B cell (primary cell): ENCODE measurements at regions not wholly inside any gene's neighbourhood (a gene's known extent, or its start where the extent isn't known, plus 50 kb on each side); places are given as distances from the start of the nearest gene placed in this dataset.

Experiments
- ATAC-seq: fragments of 200-7000 bp; cut with Tn5 transposase; one replicate; pipeline ENCODE4 v1.10.0; 2021; ENCODE audit warnings: low read depth, mild to moderate bottlenecking, moderate number of reproducible peaks, moderate library complexity
- CTCF ChIA-PET: fragments of 350-600 bp; sonication (Branson Sonifier 250); formaldehyde crosslinking; loops from one replicate; lab custom pipeline; 2021; ENCODE audit warnings: antibody characterized with exemption, inconsistent platforms; lab: Charles Lee
- POLR2A ChIA-PET: fragments of 350-600 bp; sonication (Branson Sonifier 250); formaldehyde crosslinking; loops from one replicate; lab custom pipeline; 2021; ENCODE audit warnings: antibody characterized with exemption; lab: Charles Lee
- DNase-seq: peaks from one replicate; pipeline ENCODE4 v3.0.0; 2013
- H2AFZ ChIP-seq: 2 replicates; pipeline ENCODE4 v1.6.1; 2012; ENCODE audit warnings: mild to moderate bottlenecking, low read depth, low read length; ENCODE audit not compliant: insufficient read depth, poor library complexity, severe bottlenecking
- H3K27ac ChIP-seq, 2 donors: 1 replicate in 1 of 2; 2 replicates in 1 of 2; pipeline ENCODE4 v1.5.1; 2012 to 2013; ENCODE audit warnings: low read length in 2 of 2, mild to moderate bottlenecking in 2 of 2, moderate library complexity in 1 of 2
- H3K27me3 ChIP-seq, 4 experiments: fragments of 200-600 bp in 1 of 4; sonication (generic) in 1 of 4; replicated peaks in 1 of 4; 1 replicate in 2 of 4; 2 replicates in 2 of 4; pipeline versions ENCODE4 v1.6.1 to v1.7.0; 2013 to 2016; ENCODE audit warnings: low read length in 3 of 4, mild to moderate bottlenecking in 2 of 4, mixed read lengths in 1 of 4, moderate library complexity in 1 of 4; ENCODE audit not compliant: insufficient read depth in 4 of 4, control insufficient read depth in 3 of 4; ENCODE audit errors: control extremely low read depth in 1 of 4
- H3K36me3 ChIP-seq, 2 experiments: replicated peaks in 1 of 2; 1 replicate in 1 of 2; 2 replicates in 1 of 2; pipeline versions ENCODE4 v1.6.1 to v1.7.1; 2013; ENCODE audit warnings: low read length in 1 of 2; ENCODE audit not compliant: insufficient read depth in 2 of 2, control insufficient read depth in 1 of 2; ENCODE audit errors: control extremely low read depth in 1 of 2, extremely low read depth in 1 of 2
- H3K4me1 ChIP-seq, 2 donors: fragments of 200-600 bp in 1 of 2; sonication (generic) in 1 of 2; 1 replicate in 1 of 2; 2 replicates in 1 of 2; pipeline versions ENCODE4 v1.5.1 to v1.6.1; 2013 to 2017; ENCODE audit warnings: low read length in 2 of 2; ENCODE audit not compliant: control insufficient read depth in 2 of 2, insufficient read depth in 2 of 2
- H3K4me2 ChIP-seq: replicated peaks from 2 replicates; pipeline ENCODE3; 2012; ENCODE audit warnings: mild to moderate bottlenecking, low read depth, low read length; ENCODE audit not compliant: poor library complexity, severe bottlenecking
- H3K4me3 ChIP-seq, 5 experiments: fragments of 200-600 bp in 1 of 5; sonication (generic) in 1 of 5; 1 replicate in 3 of 5; 2 replicates in 2 of 5; pipeline versions ENCODE4 v1.5.1 to v1.7.0; 2011 to 2016; ENCODE audit warnings: low read length in 4 of 5, mild to moderate bottlenecking in 4 of 5, low read depth in 2 of 5, control low read depth in 1 of 5, moderate library complexity in 1 of 5; ENCODE audit not compliant: insufficient read depth in 1 of 5; ENCODE audit errors: control extremely low read depth in 1 of 5, extremely low read depth in 1 of 5
- H3K79me2 ChIP-seq: fragments of 200-600 bp; sonication (generic); one replicate; pipeline ENCODE4 v1.6.0; 2016; ENCODE audit warnings: low read length; ENCODE audit not compliant: control insufficient read depth, insufficient read depth
- H3K9ac ChIP-seq: fragments of 200-600 bp; sonication (generic); 2 replicates; pipeline ENCODE4 v1.6.1; 2017; ENCODE audit warnings: mild to moderate bottlenecking, low read length, moderate library complexity
- H3K9me3 ChIP-seq, 3 donors: one replicate each; pipeline versions ENCODE4 v1.6.1 to v1.7.1; 2013; ENCODE audit warnings: low read length in 2 of 3; ENCODE audit not compliant: control insufficient read depth in 2 of 3, insufficient read depth in 1 of 3; ENCODE audit errors: control extremely low read depth in 1 of 3
- H4K20me1 ChIP-seq: 2 replicates; pipeline ENCODE4 v1.6.0; 2012; ENCODE audit warnings: mild to moderate bottlenecking, low read length; ENCODE audit not compliant: insufficient read depth, control insufficient read depth, poor library complexity, severe bottlenecking
- H3K27ac Mint-ChIP-seq: one replicate; pipeline ENCODE4 v1.8.0; 2021; ENCODE audit warnings: mixed read lengths
- H3K27me3 Mint-ChIP-seq: one replicate; pipeline ENCODE4 v1.8.0; 2021; ENCODE audit warnings: mixed read lengths
- H3K4me1 Mint-ChIP-seq: one replicate; pipeline ENCODE4 v1.8.0; 2021; ENCODE audit warnings: mixed read lengths
- H3K4me3 Mint-ChIP-seq: one replicate; pipeline ENCODE4 v1.8.0; 2021; ENCODE audit warnings: mixed read lengths
- H3K9me3 Mint-ChIP-seq: one replicate; pipeline ENCODE4 v1.8.0; 2022; ENCODE audit warnings: mixed read lengths; ENCODE audit not compliant: insufficient read depth
- EZH2 ChIP-seq: IDR thresholded peaks from 2 replicates; pipeline ENCODE4 v1.6.1; 2012; ENCODE audit warnings: borderline replicate concordance, low read depth, mild to moderate bottlenecking, moderate library complexity, low read length; ENCODE audit not compliant: insufficient read depth, poor library complexity, severe bottlenecking
- WGBS: methylation state at CpG from one replicate; pipeline ENCODE4 v1.1.5; 2013; ENCODE audit warnings: missing lambda C conversion rate; ENCODE audit not compliant: insufficient coverage; 5-methylcytosine and 5-hydroxymethylcytosine counted together
- intact Hi-C: fragments of 100-400 bp; cut with micrococcal nuclease; formaldehyde crosslinking; loops from one replicate; pipeline ENCODE4 v1.10.0; 2022
- TF ChIP-seq, protein P1 (sequence below): fragments of 200-600 bp; IDR thresholded peaks from one replicate; pipeline ENCODE4 v1.8.0; 2022; ENCODE audit warnings: antibody characterized with exemption, mild to moderate bottlenecking

- Histone ChIP-seq H3K4me1 (no peaks in the 10 kb centered on the region), H3K36me3 (no peaks in the 10 kb centered on the region), H3K27me3 (no peaks in the 10 kb centered on the region), H3K27ac (no peak overlapping the region), H3K4me2 (no peak overlapping the region), H3K9ac (no peak overlapping the region), H3K9me3 (peaks cover 0 to 4% (median 0%) of the 10 kb centered on the region in 3 donors), H3K79me2 (no peaks in the 10 kb centered on the region), H4K20me1 (no peaks in the 10 kb centered on the region), H3K4me3 (no peak overlapping the region), H2AFZ (no peak overlapping the region)
- WGBS = 77% methylated on average over 4 of the region's 5 CpGs
- no peak overlapping the region for H3K4me3 Mint-ChIP-seq
- POLR2A ChIA-PET = no interaction called here
- ATAC-seq (no peak), DNase-seq (no peak)
- TF ChIP-seq, protein P1, sequence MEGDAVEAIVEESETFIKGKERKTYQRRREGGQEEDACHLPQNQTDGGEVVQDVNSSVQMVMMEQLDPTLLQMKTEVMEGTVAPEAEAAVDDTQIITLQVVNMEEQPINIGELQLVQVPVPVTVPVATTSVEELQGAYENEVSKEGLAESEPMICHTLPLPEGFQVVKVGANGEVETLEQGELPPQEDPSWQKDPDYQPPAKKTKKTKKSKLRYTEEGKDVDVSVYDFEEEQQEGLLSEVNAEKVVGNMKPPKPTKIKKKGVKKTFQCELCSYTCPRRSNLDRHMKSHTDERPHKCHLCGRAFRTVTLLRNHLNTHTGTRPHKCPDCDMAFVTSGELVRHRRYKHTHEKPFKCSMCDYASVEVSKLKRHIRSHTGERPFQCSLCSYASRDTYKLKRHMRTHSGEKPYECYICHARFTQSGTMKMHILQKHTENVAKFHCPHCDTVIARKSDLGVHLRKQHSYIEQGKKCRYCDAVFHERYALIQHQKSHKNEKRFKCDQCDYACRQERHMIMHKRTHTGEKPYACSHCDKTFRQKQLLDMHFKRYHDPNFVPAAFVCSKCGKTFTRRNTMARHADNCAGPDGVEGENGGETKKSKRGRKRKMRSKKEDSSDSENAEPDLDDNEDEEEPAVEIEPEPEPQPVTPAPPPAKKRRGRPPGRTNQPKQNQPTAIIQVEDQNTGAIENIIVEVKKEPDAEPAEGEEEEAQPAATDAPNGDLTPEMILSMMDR = no peak
- TF ChIP-seq EZH2 = no peak
- no peaks in the 10 kb centered on the region for H3K4me1 Mint-ChIP-seq
- no peaks in the 10 kb centered on the region for H3K9me3 Mint-ChIP-seq
- no peak overlapping the region for H3K27ac Mint-ChIP-seq
- CTCF ChIA-PET = no interaction called here
- intact Hi-C loops = no loop called here
- peaks cover 10% of the 10 kb centered on the region for H3K27me3 Mint-ChIP-seq
Observed at GRCh38 chr6:169927711-169928110, 176.3 kb downstream of the ERMARD start.

GRCh38 chr6:169926617-169927417 lies 175.4 kb downstream of the ERMARD start:
- ATAC-seq (no peak), DNase-seq (no peak)
- no peaks in the 10 kb centered on the region for H3K4me1 ChIP-seq
- no peaks in the 10 kb centered on the region for H4K20me1 ChIP-seq
- H3K36me3 ChIP-seq = no peaks in the 10 kb centered on the region
- no peak overlapping the region for H2AFZ ChIP-seq
- H3K9me3 Mint-ChIP-seq = no peaks in the 10 kb centered on the region
- no peaks in the 10 kb centered on the region for H3K4me1 Mint-ChIP-seq
- no peaks in the 10 kb centered on the region for H3K27me3 ChIP-seq
- no peaks in the 10 kb centered on the region for H3K79me2 ChIP-seq
- no peak overlapping the region for H3K4me2 ChIP-seq
- no peak overlapping the region for H3K27ac Mint-ChIP-seq
- ChIA-PET POLR2A (interaction anchor here (0.6 kb wide), 1 partner anchor 60 kb away, joined by 9 read pairs; no protein-coding TSS in a partner anchor), CTCF (no interaction called here)
- intact Hi-C loops = no loop called here
- peaks cover 0 to 4% (median 0%) of the 10 kb centered on the region in 3 donors for H3K9me3 ChIP-seq
- H3K27me3 Mint-ChIP-seq = peaks cover 10% of the 10 kb centered on the region
- H3K9ac ChIP-seq = no peak overlapping the region
- no peak overlapping the region for H3K4me3 Mint-ChIP-seq
- no peak overlapping the region for H3K4me3 ChIP-seq
- WGBS = 95% methylated on average over 10 of the region's 11 CpGs
- no peak overlapping the region for H3K27ac ChIP-seq
- no peak for TF ChIP-seq EZH2
- TF ChIP-seq, protein P1 = no peak
